Epithelial cell of proximal tubule (primary cell): ENCODE measurements at regions not wholly inside any gene's neighbourhood (a gene's known extent, or its start where the extent isn't known, plus 50 kb on each side); places are given as distances from the start of the nearest gene placed in this dataset.

ENCODE experiments used
- DNase-seq: peaks from one replicate; pipeline ENCODE4 v3.0.0-alpha.2; 2011; ENCODE audit warnings: low read depth
- H3K4me3 ChIP-seq: 2 replicates; pipeline ENCODE4 v1.5.1; 2011; ENCODE audit warnings: low read depth, mild to moderate bottlenecking, low read length
- CTCF ChIP-seq: conservative IDR thresholded peaks from 2 replicates; pipeline ENCODE4 v1.5.1; 2012; ENCODE audit warnings: low read depth, mild to moderate bottlenecking, low read length

GRCh38 chr2:59425247-59425646 is 1128.2 kb downstream of the BCL11A start:
- peak; percentile 27 for DNase-seq
- no peak overlapping the region for H3K4me3 ChIP-seq
- TF ChIP-seq CTCF, result no peak

GRCh38 chr2:59413751-59414570 is 1139.5 kb downstream of the BCL11A start:
- DNase-seq, result no peak
- H3K4me3 ChIP-seq, result no peak overlapping the region
- TF ChIP-seq CTCF, result no peak

DNA sequence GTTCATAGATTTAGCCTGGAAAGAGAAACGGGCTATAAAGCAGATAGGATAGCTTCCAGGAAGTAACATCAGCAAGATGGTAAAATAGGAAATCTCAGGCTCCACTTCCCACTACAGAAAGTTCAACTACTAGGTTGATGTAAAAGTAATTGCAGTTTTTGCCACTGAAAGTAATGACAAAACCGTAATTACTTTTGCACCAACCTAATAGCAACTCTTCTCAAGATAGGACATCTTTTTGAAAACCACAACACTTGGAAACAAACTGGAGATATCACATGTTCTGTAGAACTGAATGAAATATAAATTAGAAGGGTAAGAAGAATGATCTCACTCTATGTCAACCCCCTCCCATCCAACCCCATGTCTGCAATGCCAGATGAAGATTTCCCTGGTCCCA is 1154.3 kb downstream of the BCL11A start:
- TF ChIP-seq CTCF, result no peak
- H3K4me3 ChIP-seq, result no peak overlapping the region
- DNase-seq, result no peak

GRCh38 chr2:59398081-59398480 is 1155.4 kb downstream of the BCL11A start:
- TF ChIP-seq CTCF, result no peak
- no peak for DNase-seq
- H3K4me3 ChIP-seq, result no peak overlapping the region

DNA sequence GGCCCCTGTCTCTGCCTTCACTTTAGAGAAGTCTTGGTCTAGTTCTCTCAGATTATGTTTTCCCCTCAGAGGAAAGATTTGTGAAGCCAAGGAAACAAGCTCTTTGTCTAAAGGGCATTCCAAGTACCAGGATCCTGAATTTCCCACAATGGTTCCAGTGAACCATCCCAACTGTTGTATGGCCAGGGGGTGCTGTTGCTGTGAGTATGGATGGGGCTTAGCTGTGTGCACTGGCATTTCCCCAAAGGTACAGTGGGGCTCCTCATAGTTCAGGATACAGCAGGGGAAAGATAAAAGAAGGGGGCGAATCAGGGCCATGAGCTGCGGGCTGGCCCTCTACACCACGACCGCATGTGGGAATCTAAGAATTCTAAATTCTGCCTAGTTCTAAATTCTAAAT is 1154.0 kb upstream of the FANCL start:
- no peak overlapping the region for H3K4me3 ChIP-seq
- no peak for TF ChIP-seq CTCF
- no peak for DNase-seq

DNA sequence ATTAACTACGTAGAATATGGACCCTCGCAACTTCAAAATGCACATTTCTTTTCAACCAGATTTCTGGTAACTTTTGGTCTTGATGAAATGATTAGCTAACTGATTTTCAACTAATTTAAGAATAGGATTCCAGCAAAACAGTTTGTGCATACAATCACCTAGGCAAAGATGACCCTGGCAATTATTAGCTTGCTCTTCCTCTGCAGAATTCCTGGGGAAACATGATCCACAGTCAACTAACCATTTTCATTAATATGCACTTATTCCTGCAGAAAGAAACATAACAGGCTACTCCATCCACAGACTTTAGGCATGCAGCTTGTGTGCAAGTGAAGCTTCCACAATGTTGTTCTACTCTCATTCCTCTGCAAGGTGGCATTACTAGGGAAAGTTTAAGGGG is 1150.8 kb upstream of the FANCL start:
- peak; percentile 19 for DNase-seq
- no peak for TF ChIP-seq CTCF
- no peak overlapping the region for H3K4me3 ChIP-seq

- DNase-seq, result no peak
- no peak overlapping the region for H3K4me3 ChIP-seq
- no peak for TF ChIP-seq CTCF
These were observed 1149.5 kb upstream of the FANCL start for GRCh38 chr2:59390581-59390980.
